ENCODE measurements at regions not wholly inside any gene's neighbourhood (a gene's known extent, or its start where the extent isn't known, plus 50 kb on each side); places are given as distances from the start of the nearest gene placed in this dataset.

- no peak for ATAC-seq (ENCODE audit: insufficient read depth, low read depth)
- no peak overlapping the region for H3K27ac ChIP-seq (ENCODE audit: low read length)
Observed at GRCh38 chr4:177964061-177964460, 521.8 kb upstream of the AGA start.

GRCh38 chr4:177964693-177965168 lies 522.5 kb upstream of the AGA start:
- no peak for ATAC-seq (ENCODE audit: insufficient read depth, low read depth)
- Histone ChIP-seq H3K4me3 (ENCODE audit: low read depth in 1 of 2, low read length in 2 of 2) (no peak overlapping the region), H3K9me3 (ENCODE audit: insufficient read depth, low read length, severe bottlenecking) (no peaks in the 10 kb centered on the region), H3K27me3 (ENCODE audit: insufficient read depth, low read length, poor library complexity) (no peaks in the 10 kb centered on the region), H3K27ac (ENCODE audit: low read length) (no peak overlapping the region), H4K20me1 (ENCODE audit: insufficient read depth, low read length) (no peaks in the 10 kb centered on the region), H3K79me2 (ENCODE audit: insufficient read depth, low read length) (no peaks in the 10 kb centered on the region), H3K9ac (ENCODE audit: low read depth, low read length) (no peak overlapping the region), H2AFZ (ENCODE audit: low read depth, low read length) (no peak overlapping the region), H3K4me2 (ENCODE audit: insufficient read depth, low read length) (no peak overlapping the region), H3K4me1 (ENCODE audit: insufficient read depth, low read length) (no peaks in the 10 kb centered on the region), H3K36me3 (ENCODE audit: insufficient read depth, low read length) (no peaks in the 10 kb centered on the region)
- no peak for TF ChIP-seq CTCF (IDR thresholded peaks at IDR 0.05; ENCODE audit: borderline replicate concordance, extremely low read depth, low read length, poor library complexity, severe bottlenecking)
- no peak for DNase-seq

More at GRCh38 chr4:177964061-177964460, 521.8 kb upstream of the AGA start:
- Histone ChIP-seq H3K36me3 (ENCODE audit: insufficient read depth, low read length) (no peaks in the 10 kb centered on the region), H3K27me3 (ENCODE audit: insufficient read depth, low read length, poor library complexity) (no peaks in the 10 kb centered on the region), H3K4me2 (ENCODE audit: insufficient read depth, low read length) (no peak overlapping the region), H3K9ac (ENCODE audit: low read depth, low read length) (no peak overlapping the region), H3K4me3 (ENCODE audit: low read depth in 1 of 2, low read length in 2 of 2) (no peak overlapping the region), H3K4me1 (ENCODE audit: insufficient read depth, low read length) (no peaks in the 10 kb centered on the region), H3K79me2 (ENCODE audit: insufficient read depth, low read length) (no peaks in the 10 kb centered on the region), H3K9me3 (ENCODE audit: insufficient read depth, low read length, severe bottlenecking) (no peaks in the 10 kb centered on the region), H2AFZ (ENCODE audit: low read depth, low read length) (no peak overlapping the region), H4K20me1 (ENCODE audit: insufficient read depth, low read length) (no peaks in the 10 kb centered on the region)
- TF ChIP-seq EZH2 (IDR thresholded peaks at IDR 0.05; ENCODE audit: borderline replicate concordance, low read depth, low read length, severe bottlenecking), result no peak
- TF ChIP-seq CTCF (IDR thresholded peaks at IDR 0.05; ENCODE audit: borderline replicate concordance, extremely low read depth, low read length, poor library complexity, severe bottlenecking), result no peak
- no peak for DNase-seq

GRCh38 chr4:177967328-177967727 lies 525.1 kb upstream of the AGA start:
- ATAC-seq (ENCODE audit: insufficient read depth, low read depth) (no peak), DNase-seq (no peak)
- no peaks in the 10 kb centered on the region for H3K79me2 ChIP-seq (ENCODE audit: insufficient read depth, low read length)
- H3K9ac ChIP-seq (ENCODE audit: low read depth, low read length), result no peak overlapping the region
- H2AFZ ChIP-seq (ENCODE audit: low read depth, low read length), result no peak overlapping the region
- H3K36me3 ChIP-seq (ENCODE audit: insufficient read depth, low read length), result no peaks in the 10 kb centered on the region
- H3K4me2 ChIP-seq (ENCODE audit: insufficient read depth, low read length), result no peak overlapping the region
- H3K27me3 ChIP-seq (ENCODE audit: insufficient read depth, low read length, poor library complexity), result no peaks in the 10 kb centered on the region
- no peaks in the 10 kb centered on the region for H3K4me1 ChIP-seq (ENCODE audit: insufficient read depth, low read length)
- no peaks in the 10 kb centered on the region for H4K20me1 ChIP-seq (ENCODE audit: insufficient read depth, low read length)
- no peak overlapping the region for H3K27ac ChIP-seq (ENCODE audit: low read length)
- no peak overlapping the region for H3K4me3 ChIP-seq (ENCODE audit: low read depth in 1 of 2, low read length in 2 of 2)
- no peaks in the 10 kb centered on the region for H3K9me3 ChIP-seq (ENCODE audit: insufficient read depth, low read length, severe bottlenecking)
- TF ChIP-seq CTCF (IDR thresholded peaks at IDR 0.05; ENCODE audit: borderline replicate concordance, extremely low read depth, low read length, poor library complexity, severe bottlenecking), result no peak

GRCh38 chr4:177968817-177969442 lies 526.7 kb upstream of the AGA start:
- no peak overlapping the region for H3K4me2 ChIP-seq (ENCODE audit: insufficient read depth, low read length)

More at GRCh38 chr4:177968817-177969442, 526.7 kb upstream of the AGA start:
- Histone ChIP-seq H3K9me3 (ENCODE audit: insufficient read depth, low read length, severe bottlenecking) (no peaks in the 10 kb centered on the region), H3K4me1 (ENCODE audit: insufficient read depth, low read length) (no peaks in the 10 kb centered on the region), H3K27me3 (ENCODE audit: insufficient read depth, low read length, poor library complexity) (no peaks in the 10 kb centered on the region), H3K27ac (ENCODE audit: low read length) (no peak overlapping the region), H3K9ac (ENCODE audit: low read depth, low read length) (no peak overlapping the region), H2AFZ (ENCODE audit: low read depth, low read length) (no peak overlapping the region), H4K20me1 (ENCODE audit: insufficient read depth, low read length) (no peaks in the 10 kb centered on the region), H3K36me3 (ENCODE audit: insufficient read depth, low read length) (no peaks in the 10 kb centered on the region), H3K79me2 (ENCODE audit: insufficient read depth, low read length) (no peaks in the 10 kb centered on the region), H3K4me3 (ENCODE audit: low read depth in 1 of 2, low read length in 2 of 2) (no peak overlapping the region)
- DNase-seq (no peak), ATAC-seq (ENCODE audit: insufficient read depth, low read depth) (no peak)
- TF ChIP-seq CTCF (IDR thresholded peaks at IDR 0.05; ENCODE audit: borderline replicate concordance, extremely low read depth, low read length, poor library complexity, severe bottlenecking), result no peak
- no peak for TF ChIP-seq EZH2 (IDR thresholded peaks at IDR 0.05; ENCODE audit: borderline replicate concordance, low read depth, low read length, severe bottlenecking)
